NT2/D1 (cell line): ENCODE measurements at regions not wholly inside any gene's neighbourhood (a gene's known extent, or its start where the extent isn't known, plus 50 kb on each side); places are given as distances from the start of the nearest gene placed in this dataset.

Experiments
- SUZ12 ChIP-seq: IDR thresholded peaks from 2 replicates; pipeline ENCODE4 v1.6.1; 2011; ENCODE audit not compliant: insufficient read length, insufficient read depth; ENCODE audit errors: extremely low read depth
- YY1 ChIP-seq: IDR thresholded peaks from 2 replicates; pipeline ENCODE4 v1.6.1; 2011; ENCODE audit not compliant: insufficient read length, insufficient read depth
- ZNF274 ChIP-seq: IDR thresholded peaks from 2 replicates; pipeline ENCODE4 v1.6.1; 2011; ENCODE audit warnings: mild to moderate bottlenecking, low read depth, low read length

- TF ChIP-seq ZNF274, result no peak
- TF ChIP-seq YY1, result no peak
- TF ChIP-seq SUZ12, result no peak
Observed at GRCh38 chr21:16280686-16281091, 550.9 kb downstream of the USP25 start.
